Activated CD4-positive, alpha-beta T cell treated with anti-CD3 and anti-CD28 coated beads, Interleukin-2, amount 10 ng/mL, durations not matched to agents 24 days and 14 days (primary cell): ENCODE measurements at regions not wholly inside any gene's neighbourhood (a gene's known extent, or its start where the extent isn't known, plus 50 kb on each side); places are given as distances from the start of the nearest gene placed in this dataset.
"Not testable (repeated sequence)": the region's sequence is repeated elsewhere in the genome, so short reads cannot be mapped to it uniquely, and the experiment has no call there.

ENCODE experiments used
- DNase-seq: peaks from one replicate; pipeline ENCODE4 v3.0.0; 2022
- H3K27ac Mint-ChIP-seq: one replicate; pipeline ENCODE4 v1.8.0; 2022; ENCODE audit warnings: mild to moderate bottlenecking, mixed read lengths
- H3K27me3 Mint-ChIP-seq: one replicate; pipeline ENCODE4 v1.8.0; 2022; ENCODE audit warnings: mixed read lengths
- H3K36me3 Mint-ChIP-seq: one replicate; pipeline ENCODE4 v1.8.0; 2022; ENCODE audit warnings: low read depth, mild to moderate bottlenecking, mixed read lengths
- H3K4me1 Mint-ChIP-seq: one replicate; pipeline ENCODE4 v1.8.0; 2021; ENCODE audit warnings: mixed read lengths
- H3K4me3 Mint-ChIP-seq: one replicate; pipeline ENCODE4 v1.8.0; 2022; ENCODE audit warnings: mild to moderate bottlenecking, moderate library complexity, mixed read lengths
- H3K9me3 Mint-ChIP-seq: one replicate; pipeline ENCODE4 v1.8.0; 2021; ENCODE audit warnings: mixed read lengths
- intact Hi-C: fragments of 100-400 bp; cut with micrococcal nuclease; formaldehyde crosslinking; loops from one replicate; pipeline ENCODE4 v1.15.1; 2023

- Mint-ChIP-seq H3K27ac (peak overlapping the region; percentile 58), H3K36me3 (no peaks in the 10 kb centered on the region), H3K27me3 (no peaks in the 10 kb centered on the region), H3K4me1 (peaks cover 49% of the 10 kb centered on the region), H3K4me3 (peak overlapping the region; percentile 30), H3K9me3 (no peaks in the 10 kb centered on the region)
- DNase-seq = peak; percentile 52
- intact Hi-C loops = loop anchor here (10.0 kb wide), 1 partner anchor 287 kb away; the partner anchor contains the start of gene METTL21A
Measured at GRCh38 chr2:207338220-207338607, 172.5 kb upstream of the KLF7 start.

GRCh38 chr2:207338610-207339009 is 172.9 kb upstream of the KLF7 start:
- Mint-ChIP-seq H3K9me3 (no peaks in the 10 kb centered on the region), H3K36me3 (no peaks in the 10 kb centered on the region), H3K4me3 (no peak overlapping the region), H3K27me3 (no peaks in the 10 kb centered on the region), H3K27ac (no peak overlapping the region), H3K4me1 (peaks cover 45% of the 10 kb centered on the region)
- DNase-seq = no peak
- intact Hi-C loops = loop anchor here (10.0 kb wide), 1 partner anchor 286 kb away; the partner anchor contains the start of gene METTL21A

- no peaks in the 10 kb centered on the region for H3K36me3 Mint-ChIP-seq
- no peak overlapping the region for H3K4me3 Mint-ChIP-seq
- peaks cover 25% of the 10 kb centered on the region for H3K4me1 Mint-ChIP-seq
- DNase-seq = no peak
- no peaks in the 10 kb centered on the region for H3K9me3 Mint-ChIP-seq
- intact Hi-C loops = no loop called here
- H3K27me3 Mint-ChIP-seq = no peaks in the 10 kb centered on the region
- H3K27ac Mint-ChIP-seq = no peak overlapping the region
Measured at GRCh38 chr2:207341112-207341750, 175.5 kb upstream of the KLF7 start.

- H3K4me1 Mint-ChIP-seq = peaks cover 23% of the 10 kb centered on the region
- H3K27me3 Mint-ChIP-seq = no peaks in the 10 kb centered on the region
- DNase-seq = no peak
- no peak overlapping the region for H3K4me3 Mint-ChIP-seq
- peaks cover 5% of the 10 kb centered on the region for H3K9me3 Mint-ChIP-seq
- no peak overlapping the region for H3K27ac Mint-ChIP-seq
- no peaks in the 10 kb centered on the region for H3K36me3 Mint-ChIP-seq
- intact Hi-C loops = no loop called here
Measured at GRCh38 chr2:207341804-207342203, 176.1 kb upstream of the KLF7 start.

DNA sequence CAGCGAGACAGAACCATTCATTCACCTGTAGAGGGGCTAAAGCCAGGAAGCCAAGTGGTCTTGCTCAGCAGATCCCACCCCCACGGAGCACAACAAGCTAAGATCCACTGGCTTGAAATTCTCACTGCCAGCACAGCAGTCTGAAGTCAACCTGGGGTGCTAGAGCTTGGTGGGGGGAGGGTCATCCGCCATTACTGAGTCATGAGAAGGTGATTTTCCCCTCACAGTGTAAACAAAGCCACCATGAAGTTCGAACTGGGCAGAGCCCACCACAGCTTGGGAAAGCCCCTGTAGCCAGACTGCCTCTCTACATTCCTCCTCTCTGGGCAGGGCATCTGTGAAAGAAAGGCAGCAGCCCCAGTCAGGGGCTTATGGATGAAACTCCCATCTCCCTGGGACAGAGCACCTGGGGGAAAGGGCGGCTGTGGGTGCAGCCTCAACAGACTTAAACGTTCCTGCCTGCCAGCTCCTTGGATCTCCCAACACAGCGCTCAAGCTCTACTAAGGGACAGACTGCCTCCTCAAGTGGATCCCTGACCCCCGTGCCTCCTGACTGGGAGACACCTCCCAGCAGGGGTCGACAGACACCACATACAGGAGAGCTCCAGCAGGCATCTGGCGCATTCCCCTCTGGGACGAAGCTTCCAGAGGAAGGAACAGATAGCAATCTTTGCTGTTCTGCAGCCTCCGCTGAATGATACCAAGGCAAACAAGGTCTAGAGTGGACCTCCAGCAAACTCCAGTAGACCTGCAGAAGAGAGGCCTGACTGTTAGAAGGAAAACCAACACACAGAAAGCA is 179.0 kb upstream of the KLF7 start:
- peaks cover 18% of the 10 kb centered on the region for H3K9me3 Mint-ChIP-seq
- intact Hi-C loops, H3K36me3 Mint-ChIP-seq, DNase-seq, H3K4me1 Mint-ChIP-seq, H3K27me3 Mint-ChIP-seq, H3K4me3 Mint-ChIP-seq, H3K27ac Mint-ChIP-seq: not testable (repeated sequence)

- H3K27me3 Mint-ChIP-seq = peaks cover 3% of the 10 kb centered on the region
- no peak overlapping the region for H3K27ac Mint-ChIP-seq
- peaks cover 7% of the 10 kb centered on the region for H3K36me3 Mint-ChIP-seq
- H3K9me3 Mint-ChIP-seq = peaks cover 18% of the 10 kb centered on the region
- no peak overlapping the region for H3K4me3 Mint-ChIP-seq
- no peak for DNase-seq
- intact Hi-C loops = no loop called here
- H3K4me1 Mint-ChIP-seq = peaks cover 8% of the 10 kb centered on the region
Measured at GRCh38 chr2:207351171-207351570, 178.6 kb upstream of the CREB1 start.

DNA sequence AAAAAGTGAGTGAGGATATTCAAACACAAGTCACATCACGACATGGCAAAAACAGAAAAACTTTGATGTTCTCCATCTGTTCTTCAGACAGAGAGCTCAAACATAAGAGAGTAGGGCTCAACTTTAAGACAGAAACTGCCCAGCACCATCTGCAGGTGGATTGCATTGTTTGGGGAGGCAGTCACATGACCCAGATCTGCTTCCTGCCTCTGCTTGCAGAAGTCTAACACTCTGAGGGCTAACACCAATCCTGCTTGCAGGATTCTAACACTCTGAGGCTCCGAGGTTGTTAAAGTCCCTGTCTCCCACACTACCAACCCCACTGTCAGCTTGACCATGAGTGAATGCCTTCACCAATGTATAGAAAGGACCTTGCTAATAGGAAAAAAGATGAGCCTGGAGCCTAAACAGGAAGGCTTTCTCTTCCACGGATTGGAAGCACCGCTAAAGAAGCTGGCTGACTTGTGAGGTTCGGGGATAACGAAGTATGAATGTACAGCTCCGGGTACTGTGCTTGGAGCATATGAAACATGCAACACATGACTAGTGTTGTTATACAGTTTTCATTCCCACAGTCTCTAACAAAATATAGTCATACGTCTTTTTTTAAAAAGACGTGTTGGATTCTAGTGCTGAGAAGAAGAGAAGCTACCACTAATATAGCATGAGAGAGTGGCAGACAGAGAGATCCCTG is 176.6 kb upstream of the CREB1 start:
- H3K27ac Mint-ChIP-seq = no peak overlapping the region
- H3K4me3 Mint-ChIP-seq = no peak overlapping the region
- H3K27me3 Mint-ChIP-seq = peaks cover 3% of the 10 kb centered on the region
- H3K9me3 Mint-ChIP-seq = peaks cover 2% of the 10 kb centered on the region
- H3K36me3 Mint-ChIP-seq = no peaks in the 10 kb centered on the region
- peaks cover 8% of the 10 kb centered on the region for H3K4me1 Mint-ChIP-seq
- intact Hi-C loops = loop anchor here (2.0 kb wide), 1 partner anchor 306 kb away; no protein-coding TSS in a partner anchor
- DNase-seq = peak; percentile 83

- H3K4me3 Mint-ChIP-seq = no peak overlapping the region
- H3K27me3 Mint-ChIP-seq = peaks cover 3% of the 10 kb centered on the region
- H3K4me1 Mint-ChIP-seq = peaks cover 8% of the 10 kb centered on the region
- intact Hi-C loops = loop anchor here (2.0 kb wide), 1 partner anchor 307 kb away; no protein-coding TSS in a partner anchor
- H3K27ac Mint-ChIP-seq = no peak overlapping the region
- no peaks in the 10 kb centered on the region for H3K36me3 Mint-ChIP-seq
- no peaks in the 10 kb centered on the region for H3K9me3 Mint-ChIP-seq
- no peak for DNase-seq
Measured at GRCh38 chr2:207353836-207354235, 175.9 kb upstream of the CREB1 start.

DNA sequence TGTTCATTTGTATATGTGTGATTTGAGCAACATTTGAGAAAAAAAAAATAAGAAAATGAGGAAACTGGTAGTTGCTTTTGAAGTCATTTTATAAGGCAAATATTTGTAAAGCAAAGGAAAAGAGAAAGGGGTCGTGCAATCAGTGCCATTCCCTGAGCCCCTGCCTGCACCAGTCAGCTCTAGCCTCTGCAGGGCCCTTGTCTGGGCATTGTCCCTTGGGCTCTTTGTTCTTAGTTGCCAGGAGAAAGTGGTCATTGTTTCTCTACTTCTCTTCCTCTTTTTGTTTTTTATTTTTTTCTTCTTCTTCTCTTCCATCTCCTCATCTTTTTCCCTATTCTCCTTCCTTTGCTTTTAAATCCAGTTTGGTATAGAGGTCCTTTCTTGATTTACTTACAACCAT is 175.3 kb upstream of the CREB1 start:
- Mint-ChIP-seq H3K27ac (no peak overlapping the region), H3K4me3 (no peak overlapping the region), H3K9me3 (no peaks in the 10 kb centered on the region), H3K4me1 (peaks cover 8% of the 10 kb centered on the region), H3K27me3 (peaks cover 3% of the 10 kb centered on the region), H3K36me3 (no peaks in the 10 kb centered on the region)
- intact Hi-C loops = no loop called here
- DNase-seq = no peak

DNA sequence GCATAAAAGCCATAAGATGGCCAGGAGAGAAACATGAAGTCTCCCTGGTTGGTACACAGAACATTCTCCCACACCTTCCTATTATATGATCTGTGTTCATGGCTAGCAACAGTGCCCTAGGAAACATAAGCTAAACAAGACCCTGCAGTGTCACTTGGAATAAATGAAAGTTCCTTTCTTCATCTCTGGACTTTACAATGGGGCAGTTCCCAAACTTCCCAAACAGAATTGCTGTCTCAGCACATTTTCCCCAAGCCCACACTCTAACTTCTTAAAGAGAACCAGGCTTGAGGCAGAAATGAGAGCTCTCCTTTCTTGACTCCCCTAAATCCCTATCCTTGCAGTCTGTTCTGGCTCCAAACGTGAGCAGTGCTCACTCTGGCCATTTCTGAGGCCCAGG is 173.2 kb upstream of the CREB1 start:
- DNase-seq = no peak
- Mint-ChIP-seq H3K9me3 (peaks cover 4% of the 10 kb centered on the region), H3K27me3 (peaks cover 3% of the 10 kb centered on the region), H3K36me3 (no peaks in the 10 kb centered on the region), H3K27ac (no peak overlapping the region), H3K4me3 (no peak overlapping the region), H3K4me1 (peaks cover 8% of the 10 kb centered on the region)
- intact Hi-C loops = no loop called here

- Mint-ChIP-seq H3K27me3 (peaks cover 3% of the 10 kb centered on the region), H3K36me3 (no peaks in the 10 kb centered on the region), H3K4me1 (peaks cover 8% of the 10 kb centered on the region), H3K4me3 (no peak overlapping the region), H3K9me3 (peaks cover 4% of the 10 kb centered on the region), H3K27ac (no peak overlapping the region)
- no peak for DNase-seq
- intact Hi-C loops = no loop called here
Measured at GRCh38 chr2:207357216-207357615, 172.5 kb upstream of the CREB1 start.

DNA sequence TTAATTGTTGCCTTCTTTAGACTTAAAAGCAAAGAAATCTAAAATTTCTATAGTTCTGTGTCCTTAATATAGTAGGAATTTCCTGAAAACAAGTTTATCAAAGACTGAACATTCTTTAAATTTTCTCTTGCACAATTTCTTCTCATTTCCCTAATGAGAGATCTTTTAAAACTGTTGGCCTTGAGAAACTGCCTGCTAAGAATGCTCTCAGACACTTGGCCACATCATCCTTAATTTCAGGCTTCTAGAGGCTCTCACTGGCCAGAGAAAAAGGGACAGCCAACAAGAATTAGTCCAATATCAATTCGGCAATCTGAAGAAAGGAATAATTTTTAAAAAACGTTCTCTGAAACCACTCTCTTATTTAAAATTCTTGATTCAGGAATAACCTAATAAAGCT is 167.0 kb upstream of the CREB1 start:
- Mint-ChIP-seq H3K4me3 (no peak overlapping the region), H3K27ac (no peak overlapping the region), H3K36me3 (no peaks in the 10 kb centered on the region), H3K9me3 (peaks cover 4% of the 10 kb centered on the region), H3K4me1 (no peaks in the 10 kb centered on the region), H3K27me3 (no peaks in the 10 kb centered on the region)
- intact Hi-C loops = no loop called here
- no peak for DNase-seq

GRCh38 chr2:207363761-207364290 is 165.9 kb upstream of the CREB1 start:
- Mint-ChIP-seq H3K27ac (no peak overlapping the region), H3K4me3 (no peak overlapping the region), H3K9me3 (peaks cover 4% of the 10 kb centered on the region), H3K36me3 (no peaks in the 10 kb centered on the region), H3K4me1 (no peaks in the 10 kb centered on the region), H3K27me3 (no peaks in the 10 kb centered on the region)
- no peak for DNase-seq
- intact Hi-C loops = no loop called here

DNA sequence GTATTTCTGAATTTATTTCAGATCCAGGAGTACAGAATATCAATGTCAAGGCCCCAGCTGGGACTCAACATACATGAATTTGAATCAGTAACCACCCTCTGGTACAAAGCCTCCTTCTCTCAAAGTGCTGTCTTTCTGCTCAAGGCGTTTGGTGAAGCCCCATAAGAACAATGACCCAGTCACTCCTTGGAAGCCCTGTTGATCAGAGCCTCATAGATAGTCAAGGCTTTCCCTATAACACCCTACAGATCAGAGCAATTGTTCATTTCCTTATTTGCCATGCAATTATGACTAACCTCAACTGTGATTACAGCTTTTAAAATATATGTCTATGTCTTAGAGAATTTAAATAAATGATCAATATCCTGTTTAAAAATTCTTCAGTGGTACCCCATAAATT is 159.1 kb upstream of the CREB1 start:
- H3K9me3 Mint-ChIP-seq = peaks cover 18% of the 10 kb centered on the region
- H3K36me3 Mint-ChIP-seq = no peaks in the 10 kb centered on the region
- intact Hi-C loops = no loop called here
- no peak for DNase-seq
- H3K4me1 Mint-ChIP-seq = no peaks in the 10 kb centered on the region
- no peak overlapping the region for H3K4me3 Mint-ChIP-seq
- H3K27ac Mint-ChIP-seq = no peak overlapping the region
- H3K27me3 Mint-ChIP-seq = no peaks in the 10 kb centered on the region
